WTC11 (cell line): ENCODE measurements at regions not wholly inside any gene's neighbourhood (a gene's known extent, or its start where the extent isn't known, plus 50 kb on each side); places are given as distances from the start of the nearest gene placed in this dataset.

Experiments
- ATAC-seq: fragments of 200-7000 bp; cut with Tn5 transposase; 2 replicates; pipeline ENCODE4 v1.10.0; 2021; ENCODE audit warnings: mild to moderate bottlenecking, moderate library complexity
- CTCF ChIA-PET: fragments of 300-600 bp; sonication (Branson Sonifier 250); formaldehyde crosslinking; loops from one replicate; lab custom pipeline; 2021; ENCODE audit warnings: antibody characterized with exemption; lab: Charles Lee
- POLR2A ChIA-PET: fragments of 350-600 bp; sonication (Branson Sonifier 250); formaldehyde crosslinking; loops from one replicate; lab custom pipeline; 2021; ENCODE audit warnings: antibody characterized with exemption; lab: Charles Lee
- DNase-seq: peaks from one replicate; pipeline ENCODE4 v3.0.0; 2021; ENCODE audit warnings: low spot score
- H3K27ac Mint-ChIP-seq: 2 replicates; pipeline ENCODE4 v1.8.0; 2021; ENCODE audit warnings: mixed read lengths
- H3K27me3 Mint-ChIP-seq: 2 replicates; pipeline ENCODE4 v1.8.0; 2021; ENCODE audit warnings: low read depth, mild to moderate bottlenecking, moderate library complexity, mixed read lengths
- H3K36me3 Mint-ChIP-seq: 2 replicates; pipeline ENCODE4 v1.8.0; 2021; ENCODE audit warnings: mixed read lengths
- H3K4me1 Mint-ChIP-seq: 2 replicates; pipeline ENCODE4 v1.8.0; 2022; ENCODE audit warnings: mixed read lengths
- H3K4me3 Mint-ChIP-seq: 2 replicates; pipeline ENCODE4 v1.8.0; 2021; ENCODE audit warnings: mild to moderate bottlenecking, moderate library complexity, mixed read lengths
- H3K9me3 Mint-ChIP-seq: 2 replicates; pipeline ENCODE4 v1.8.0; 2021; ENCODE audit warnings: mixed read lengths
- GRHL2 ChIP-seq: fragments of 250-450 bp; sonication (Bioruptor Pico); IDR thresholded peaks from 2 replicates; pipeline ENCODE4 v1.8.0; 2022; ENCODE audit warnings: mild to moderate bottlenecking, moderate library complexity; ENCODE audit not compliant: insufficient replicate concordance, severe bottlenecking
- HMGA2 ChIP-seq: fragments of 250-450 bp; sonication (Bioruptor Pico); IDR thresholded peaks from 2 replicates; pipeline ENCODE4 v1.4.0; 2021; ENCODE audit warnings: mild to moderate bottlenecking, moderate library complexity
- JAZF1 ChIP-seq: fragments of 250-450 bp; sonication (Bioruptor Pico); IDR thresholded peaks from 2 replicates; pipeline ENCODE4 v1.9.0; 2021; ENCODE audit warnings: moderate library complexity, mild to moderate bottlenecking, inconsistent platforms
- NFE2L1 ChIP-seq: sonication (generic); formaldehyde crosslinking; IDR thresholded peaks from 2 replicates; pipeline ENCODE4 v1.8.1; 2023; ENCODE audit warnings: missing genetic modification reagents
- NR2C2 ChIP-seq: sonication (generic); formaldehyde crosslinking; IDR thresholded peaks from 2 replicates; pipeline ENCODE4 v1.8.0; 2022; ENCODE audit warnings: mild to moderate bottlenecking, missing genetic modification reagents
- PREB ChIP-seq: sonication (generic); formaldehyde crosslinking; IDR thresholded peaks from 2 replicates; pipeline ENCODE4 v1.8.1; 2022; ENCODE audit warnings: mild to moderate bottlenecking, missing genetic modification reagents, moderate library complexity, borderline replicate concordance
- SMAD3 ChIP-seq: sonication (generic); formaldehyde crosslinking; IDR thresholded peaks from 2 replicates; pipeline ENCODE4 v1.8.0; 2022; ENCODE audit warnings: missing genetic modification reagents, mild to moderate bottlenecking, borderline replicate concordance
- SMAD4 ChIP-seq: sonication (generic); formaldehyde crosslinking; IDR thresholded peaks from 2 replicates; pipeline ENCODE4 v1.8.0; 2022; ENCODE audit warnings: mild to moderate bottlenecking, missing genetic modification reagents
- ZBTB21 ChIP-seq: sonication (generic); formaldehyde crosslinking; IDR thresholded peaks from 2 replicates; pipeline ENCODE4 v1.8.1; 2023; ENCODE audit warnings: mild to moderate bottlenecking, missing genetic modification reagents, borderline replicate concordance
- ZNF263 ChIP-seq: sonication (generic); formaldehyde crosslinking; IDR thresholded peaks from 2 replicates; pipeline ENCODE4 v1.8.1; 2022; ENCODE audit warnings: low read depth, mild to moderate bottlenecking, moderate library complexity, missing genetic modification reagents
- TF ChIP-seq, protein P1 (sequence below): sonication (generic); formaldehyde crosslinking; IDR thresholded peaks from 2 replicates; pipeline ENCODE4 v1.8.0; 2023; ENCODE audit warnings: mild to moderate bottlenecking, missing genetic modification reagents
- TF ChIP-seq, protein P2 (sequence below): sonication (generic); formaldehyde crosslinking; IDR thresholded peaks from 2 replicates; pipeline ENCODE4 v1.8.0; 2023; ENCODE audit warnings: missing genetic modification reagents
- TF ChIP-seq, protein P3 (sequence below): fragments of 250-450 bp; sonication (Bioruptor Pico); IDR thresholded peaks from 2 replicates; pipeline ENCODE4 v1.8.0; 2021; ENCODE audit warnings: mild to moderate bottlenecking
- TF ChIP-seq, protein P4 (sequence below): sonication (generic); formaldehyde crosslinking; conservative IDR thresholded peaks from 2 replicates; pipeline ENCODE4 v1.8.1; 2023; ENCODE audit warnings: mild to moderate bottlenecking, low read depth, missing genetic modification reagents, moderate library complexity
- TF ChIP-seq, protein P5 (sequence below): fragments of 200-600 bp; IDR thresholded peaks from 2 replicates; pipeline ENCODE4 v1.8.0; 2022; ENCODE audit warnings: antibody characterized with exemption
- TF ChIP-seq, protein P6 (sequence below): sonication (generic); formaldehyde crosslinking; IDR thresholded peaks from 2 replicates; pipeline ENCODE4 v1.8.1; 2023; ENCODE audit warnings: mild to moderate bottlenecking, missing genetic modification reagents

- POLR2A ChIA-PET, result interaction anchor here (0.6 kb wide), 1 partner anchor 91 kb away, joined by 3 read pairs; no protein-coding TSS in a partner anchor
- no peak for ATAC-seq
- peaks cover 6% of the 10 kb centered on the region for H3K4me1 Mint-ChIP-seq
Measured at GRCh38 chr9:129341987-129342348, 163.9 kb upstream of the IER5L start.

DNA sequence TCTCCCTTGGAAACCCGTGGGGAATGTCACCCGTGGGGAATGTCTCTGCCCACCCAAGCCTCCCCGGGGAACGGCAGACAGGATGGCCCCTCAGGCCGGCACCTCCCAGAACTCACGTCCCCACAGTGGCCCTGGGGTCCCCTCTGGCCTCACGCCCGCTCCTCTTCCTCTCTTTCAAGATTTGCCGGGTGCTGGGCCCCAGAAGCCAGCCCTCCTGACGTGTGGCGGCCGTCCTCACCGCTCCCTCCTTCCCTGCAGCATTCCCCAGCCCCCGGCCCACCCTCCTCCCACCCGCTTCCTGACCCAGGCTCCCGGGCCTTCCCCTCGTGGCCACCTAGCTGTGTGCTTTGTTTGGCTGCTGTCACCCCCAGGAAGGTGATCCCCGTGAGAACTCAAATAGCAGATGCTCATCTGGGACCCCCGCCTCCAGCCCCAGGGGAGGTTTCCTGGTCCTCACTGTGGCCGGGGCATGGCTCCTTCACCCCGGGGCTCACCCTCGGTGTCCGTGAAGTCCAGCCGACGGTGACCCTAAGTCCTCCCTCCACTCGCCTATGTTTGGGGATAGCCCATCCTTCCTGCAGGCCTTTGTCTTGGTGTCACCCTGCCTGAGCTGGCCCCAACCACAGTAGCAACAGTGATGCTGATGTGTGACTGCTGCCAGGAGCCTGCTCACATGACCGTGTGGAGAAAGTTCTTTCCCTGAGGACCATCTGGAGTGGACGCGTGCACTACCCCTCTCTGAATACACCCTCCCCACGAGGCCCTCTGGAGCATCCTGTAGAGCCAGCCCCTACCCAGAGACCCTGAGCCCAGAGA is 163.3 kb upstream of the IER5L start:
- H3K27ac Mint-ChIP-seq, result no peak overlapping the region
- H3K36me3 Mint-ChIP-seq, result 0 out of 2 replicates have a peak, but pooled peaks cover 4% of the 10 kb centered on the region
- H3K9me3 Mint-ChIP-seq, result no peaks in the 10 kb centered on the region
- POLR2A ChIA-PET, result no interaction called here
- H3K4me1 Mint-ChIP-seq, result peaks cover 8% of the 10 kb centered on the region
- no peaks in the 10 kb centered on the region; the same call in 1 of the 2 replicates for H3K27me3 Mint-ChIP-seq
- no peak for TF ChIP-seq NFE2L1
- TF ChIP-seq SMAD3, result no peak
- TF ChIP-seq HMGA2, result no peak
- H3K4me3 Mint-ChIP-seq, result no peak overlapping the region
- CTCF ChIA-PET, result interaction anchor here (1.1 to 1.4 kb wide), 3 partner anchors 167 to 210 kb away, joined by 3 to 4 read pairs (median 4); no protein-coding TSS in a partner anchor
- DNase-seq (no peak), ATAC-seq (no peak)

More at GRCh38 chr9:129341987-129342348, 163.9 kb upstream of the IER5L start:
- Mint-ChIP-seq H3K36me3 (0 out of 2 replicates have a peak, but pooled peaks cover 4% of the 10 kb centered on the region), H3K27ac (no peak overlapping the region), H3K4me3 (no peak overlapping the region), H3K9me3 (no peaks in the 10 kb centered on the region), H3K27me3 (no peaks in the 10 kb centered on the region; the same call in 1 of the 2 replicates)
- DNase-seq, result no peak
- CTCF ChIA-PET, result interaction anchor here (1.1 to 1.4 kb wide), 2 partner anchors 203 to 210 kb away, joined by 4 read pairs; no protein-coding TSS in a partner anchor
- TF ChIP-seq, protein P1, sequence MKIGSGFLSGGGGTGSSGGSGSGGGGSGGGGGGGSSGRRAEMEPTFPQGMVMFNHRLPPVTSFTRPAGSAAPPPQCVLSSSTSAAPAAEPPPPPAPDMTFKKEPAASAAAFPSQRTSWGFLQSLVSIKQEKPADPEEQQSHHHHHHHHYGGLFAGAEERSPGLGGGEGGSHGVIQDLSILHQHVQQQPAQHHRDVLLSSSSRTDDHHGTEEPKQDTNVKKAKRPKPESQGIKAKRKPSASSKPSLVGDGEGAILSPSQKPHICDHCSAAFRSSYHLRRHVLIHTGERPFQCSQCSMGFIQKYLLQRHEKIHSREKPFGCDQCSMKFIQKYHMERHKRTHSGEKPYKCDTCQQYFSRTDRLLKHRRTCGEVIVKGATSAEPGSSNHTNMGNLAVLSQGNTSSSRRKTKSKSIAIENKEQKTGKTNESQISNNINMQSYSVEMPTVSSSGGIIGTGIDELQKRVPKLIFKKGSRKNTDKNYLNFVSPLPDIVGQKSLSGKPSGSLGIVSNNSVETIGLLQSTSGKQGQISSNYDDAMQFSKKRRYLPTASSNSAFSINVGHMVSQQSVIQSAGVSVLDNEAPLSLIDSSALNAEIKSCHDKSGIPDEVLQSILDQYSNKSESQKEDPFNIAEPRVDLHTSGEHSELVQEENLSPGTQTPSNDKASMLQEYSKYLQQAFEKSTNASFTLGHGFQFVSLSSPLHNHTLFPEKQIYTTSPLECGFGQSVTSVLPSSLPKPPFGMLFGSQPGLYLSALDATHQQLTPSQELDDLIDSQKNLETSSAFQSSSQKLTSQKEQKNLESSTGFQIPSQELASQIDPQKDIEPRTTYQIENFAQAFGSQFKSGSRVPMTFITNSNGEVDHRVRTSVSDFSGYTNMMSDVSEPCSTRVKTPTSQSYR (CRISPR knock-in tag), result no peak
- TF ChIP-seq, protein P2, sequence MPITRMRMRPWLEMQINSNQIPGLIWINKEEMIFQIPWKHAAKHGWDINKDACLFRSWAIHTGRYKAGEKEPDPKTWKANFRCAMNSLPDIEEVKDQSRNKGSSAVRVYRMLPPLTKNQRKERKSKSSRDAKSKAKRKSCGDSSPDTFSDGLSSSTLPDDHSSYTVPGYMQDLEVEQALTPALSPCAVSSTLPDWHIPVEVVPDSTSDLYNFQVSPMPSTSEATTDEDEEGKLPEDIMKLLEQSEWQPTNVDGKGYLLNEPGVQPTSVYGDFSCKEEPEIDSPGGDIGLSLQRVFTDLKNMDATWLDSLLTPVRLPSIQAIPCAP (CRISPR knock-in tag), result no peak
- TF ChIP-seq, protein P3, sequence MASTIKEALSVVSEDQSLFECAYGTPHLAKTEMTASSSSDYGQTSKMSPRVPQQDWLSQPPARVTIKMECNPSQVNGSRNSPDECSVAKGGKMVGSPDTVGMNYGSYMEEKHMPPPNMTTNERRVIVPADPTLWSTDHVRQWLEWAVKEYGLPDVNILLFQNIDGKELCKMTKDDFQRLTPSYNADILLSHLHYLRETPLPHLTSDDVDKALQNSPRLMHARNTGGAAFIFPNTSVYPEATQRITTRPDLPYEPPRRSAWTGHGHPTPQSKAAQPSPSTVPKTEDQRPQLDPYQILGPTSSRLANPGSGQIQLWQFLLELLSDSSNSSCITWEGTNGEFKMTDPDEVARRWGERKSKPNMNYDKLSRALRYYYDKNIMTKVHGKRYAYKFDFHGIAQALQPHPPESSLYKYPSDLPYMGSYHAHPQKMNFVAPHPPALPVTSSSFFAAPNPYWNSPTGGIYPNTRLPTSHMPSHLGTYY (CRISPR knock-in tag), result no peak
- TF ChIP-seq ZNF263 (no peak), JAZF1 (CRISPR knock-in tag) (no peak), SMAD4 (no peak)

- Mint-ChIP-seq H3K36me3 (0 out of 2 replicates have a peak, but pooled peaks cover 4% of the 10 kb centered on the region), H3K27me3 (no peaks in the 10 kb centered on the region; the same call in 1 of the 2 replicates), H3K4me3 (no peak overlapping the region), H3K4me1 (peaks cover 15% of the 10 kb centered on the region), H3K9me3 (no peaks in the 10 kb centered on the region), H3K27ac (no peak overlapping the region)
- ATAC-seq (peak; percentile 15), DNase-seq (no peak)
- ChIA-PET POLR2A (no interaction called here), CTCF (interaction anchor here (1.1 to 1.4 kb wide), 3 partner anchors 166 to 209 kb away, joined by 3 to 4 read pairs (median 4); no protein-coding TSS in a partner anchor)
- TF ChIP-seq GRHL2 (CRISPR knock-in tag), result no peak
- no peak for TF ChIP-seq PREB (CRISPR knock-in tag)
- TF ChIP-seq, protein P4, sequence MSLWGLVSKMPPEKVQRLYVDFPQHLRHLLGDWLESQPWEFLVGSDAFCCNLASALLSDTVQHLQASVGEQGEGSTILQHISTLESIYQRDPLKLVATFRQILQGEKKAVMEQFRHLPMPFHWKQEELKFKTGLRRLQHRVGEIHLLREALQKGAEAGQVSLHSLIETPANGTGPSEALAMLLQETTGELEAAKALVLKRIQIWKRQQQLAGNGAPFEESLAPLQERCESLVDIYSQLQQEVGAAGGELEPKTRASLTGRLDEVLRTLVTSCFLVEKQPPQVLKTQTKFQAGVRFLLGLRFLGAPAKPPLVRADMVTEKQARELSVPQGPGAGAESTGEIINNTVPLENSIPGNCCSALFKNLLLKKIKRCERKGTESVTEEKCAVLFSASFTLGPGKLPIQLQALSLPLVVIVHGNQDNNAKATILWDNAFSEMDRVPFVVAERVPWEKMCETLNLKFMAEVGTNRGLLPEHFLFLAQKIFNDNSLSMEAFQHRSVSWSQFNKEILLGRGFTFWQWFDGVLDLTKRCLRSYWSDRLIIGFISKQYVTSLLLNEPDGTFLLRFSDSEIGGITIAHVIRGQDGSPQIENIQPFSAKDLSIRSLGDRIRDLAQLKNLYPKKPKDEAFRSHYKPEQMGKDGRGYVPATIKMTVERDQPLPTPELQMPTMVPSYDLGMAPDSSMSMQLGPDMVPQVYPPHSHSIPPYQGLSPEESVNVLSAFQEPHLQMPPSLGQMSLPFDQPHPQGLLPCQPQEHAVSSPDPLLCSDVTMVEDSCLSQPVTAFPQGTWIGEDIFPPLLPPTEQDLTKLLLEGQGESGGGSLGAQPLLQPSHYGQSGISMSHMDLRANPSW (CRISPR knock-in tag), result no peak
- TF ChIP-seq, protein P5, sequence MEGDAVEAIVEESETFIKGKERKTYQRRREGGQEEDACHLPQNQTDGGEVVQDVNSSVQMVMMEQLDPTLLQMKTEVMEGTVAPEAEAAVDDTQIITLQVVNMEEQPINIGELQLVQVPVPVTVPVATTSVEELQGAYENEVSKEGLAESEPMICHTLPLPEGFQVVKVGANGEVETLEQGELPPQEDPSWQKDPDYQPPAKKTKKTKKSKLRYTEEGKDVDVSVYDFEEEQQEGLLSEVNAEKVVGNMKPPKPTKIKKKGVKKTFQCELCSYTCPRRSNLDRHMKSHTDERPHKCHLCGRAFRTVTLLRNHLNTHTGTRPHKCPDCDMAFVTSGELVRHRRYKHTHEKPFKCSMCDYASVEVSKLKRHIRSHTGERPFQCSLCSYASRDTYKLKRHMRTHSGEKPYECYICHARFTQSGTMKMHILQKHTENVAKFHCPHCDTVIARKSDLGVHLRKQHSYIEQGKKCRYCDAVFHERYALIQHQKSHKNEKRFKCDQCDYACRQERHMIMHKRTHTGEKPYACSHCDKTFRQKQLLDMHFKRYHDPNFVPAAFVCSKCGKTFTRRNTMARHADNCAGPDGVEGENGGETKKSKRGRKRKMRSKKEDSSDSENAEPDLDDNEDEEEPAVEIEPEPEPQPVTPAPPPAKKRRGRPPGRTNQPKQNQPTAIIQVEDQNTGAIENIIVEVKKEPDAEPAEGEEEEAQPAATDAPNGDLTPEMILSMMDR, result no peak
- TF ChIP-seq, protein P6, sequence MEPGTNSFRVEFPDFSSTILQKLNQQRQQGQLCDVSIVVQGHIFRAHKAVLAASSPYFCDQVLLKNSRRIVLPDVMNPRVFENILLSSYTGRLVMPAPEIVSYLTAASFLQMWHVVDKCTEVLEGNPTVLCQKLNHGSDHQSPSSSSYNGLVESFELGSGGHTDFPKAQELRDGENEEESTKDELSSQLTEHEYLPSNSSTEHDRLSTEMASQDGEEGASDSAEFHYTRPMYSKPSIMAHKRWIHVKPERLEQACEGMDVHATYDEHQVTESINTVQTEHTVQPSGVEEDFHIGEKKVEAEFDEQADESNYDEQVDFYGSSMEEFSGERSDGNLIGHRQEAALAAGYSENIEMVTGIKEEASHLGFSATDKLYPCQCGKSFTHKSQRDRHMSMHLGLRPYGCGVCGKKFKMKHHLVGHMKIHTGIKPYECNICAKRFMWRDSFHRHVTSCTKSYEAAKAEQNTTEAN, result peak; percentile 76; the same call in 1 of the 2 replicates
- no peak for TF ChIP-seq ZBTB21 (CRISPR knock-in tag)
- TF ChIP-seq NR2C2, result no peak
Measured at GRCh38 chr9:129340427-129341170, 162.5 kb upstream of the IER5L start.
